K562 (cell line): ENCODE measurements at regions not wholly inside any gene's neighbourhood (a gene's known extent, or its start where the extent isn't known, plus 50 kb on each side); places are given as distances from the start of the nearest gene placed in this dataset.

Experiments
- CBFB ChIP-seq: sonication (generic); formaldehyde crosslinking; IDR thresholded peaks from 2 replicates; pipeline ENCODE4 v1.4.0; 2020; ENCODE audit warnings: mild to moderate bottlenecking, missing genetic modification reagents
- ESRRA ChIP-seq: fragments of 450-650 bp; IDR thresholded peaks from 2 replicates; pipeline ENCODE4 v1.6.1; 2014; ENCODE audit warnings: low read depth, mild to moderate bottlenecking, moderate library complexity, borderline replicate concordance
- MED1 ChIP-seq: sonication (generic); formaldehyde crosslinking; IDR thresholded peaks from 2 replicates; pipeline ENCODE4 v1.8.1; 2023; ENCODE audit warnings: missing genetic modification reagents, borderline replicate concordance
- MXI1 ChIP-seq: IDR thresholded peaks from 2 replicates; pipeline ENCODE4 v1.6.1; 2011; ENCODE audit warnings: low read depth, mild to moderate bottlenecking, improper control_type of control experiment, low read length
- POLR2A ChIP-seq: fragments of 450-650 bp; conservative IDR thresholded peaks from 2 replicates; pipeline ENCODE4 v1.6.1; 2016
- TAF1 ChIP-seq: IDR thresholded peaks from 2 replicates; pipeline ENCODE4 v1.6.1; 2011; ENCODE audit warnings: mild to moderate bottlenecking, low read length, moderate library complexity; ENCODE audit not compliant: insufficient read depth, control insufficient read depth, severe bottlenecking; ENCODE audit errors: extremely low read depth
- TCF7 ChIP-seq: sonication (generic); IDR thresholded peaks from 2 replicates; pipeline ENCODE4 v1.6.1; 2016; ENCODE audit warnings: antibody characterized with exemption, borderline replicate concordance
- TEAD4 ChIP-seq, 2 experiments: sonication (generic) in 1 of 2; formaldehyde crosslinking in 1 of 2; IDR thresholded peaks; 2 replicates each; pipeline versions ENCODE4 v1.6.1 to v1.8.0; 2012 to 2022; ENCODE audit warnings: borderline replicate concordance in 1 of 2, inconsistent platforms in 1 of 2, low read length in 1 of 2, mild to moderate bottlenecking in 1 of 2, missing genetic modification reagents in 1 of 2
- ZNF274 ChIP-seq: IDR thresholded peaks from 2 replicates; pipeline ENCODE4 v1.6.1; 2011; ENCODE audit warnings: low read depth, mild to moderate bottlenecking, low read length, moderate library complexity, borderline replicate concordance
- TF ChIP-seq, protein P1 (sequence below), 3 experiments: IDR thresholded peaks in 2 of 3; conservative IDR thresholded peaks in 1 of 3; 2 replicates each; pipeline ENCODE4 v1.5.1; 2011 to 2012; ENCODE audit warnings: low read length in 3 of 3, mild to moderate bottlenecking in 3 of 3, control low read depth in 2 of 3, improper control_type of control experiment in 1 of 3, inconsistent platforms in 1 of 3, low read depth in 1 of 3, mixed read lengths in 1 of 3, moderate library complexity in 1 of 3; ENCODE audit not compliant: insufficient read depth in 2 of 3
- TF ChIP-seq, protein P2 (sequence below): fragments of 450-650 bp; IDR thresholded peaks from 2 replicates; pipeline ENCODE4 v1.6.1; 2017; ENCODE audit warnings: antibody characterized with exemption

DNA sequence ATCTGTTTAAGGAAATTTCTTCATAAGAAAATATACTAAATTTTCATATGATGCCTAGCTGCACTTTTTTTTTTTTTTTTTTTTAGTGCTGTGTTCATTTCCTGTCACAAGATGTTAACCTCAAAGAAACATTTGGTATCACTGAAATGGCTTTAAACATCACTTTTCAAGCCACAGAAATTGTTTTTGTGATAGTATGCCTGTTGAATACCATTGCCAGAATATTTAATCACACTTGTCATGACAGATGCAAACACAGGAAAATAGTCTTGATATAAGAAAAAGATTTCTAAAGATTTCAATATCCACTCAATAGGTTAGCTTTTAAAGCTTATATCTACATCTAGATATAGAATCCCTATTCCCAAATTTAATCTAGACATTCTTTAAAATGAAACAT is 608.5 kb upstream of the AGTR1 start:
- TF ChIP-seq, protein P1, sequence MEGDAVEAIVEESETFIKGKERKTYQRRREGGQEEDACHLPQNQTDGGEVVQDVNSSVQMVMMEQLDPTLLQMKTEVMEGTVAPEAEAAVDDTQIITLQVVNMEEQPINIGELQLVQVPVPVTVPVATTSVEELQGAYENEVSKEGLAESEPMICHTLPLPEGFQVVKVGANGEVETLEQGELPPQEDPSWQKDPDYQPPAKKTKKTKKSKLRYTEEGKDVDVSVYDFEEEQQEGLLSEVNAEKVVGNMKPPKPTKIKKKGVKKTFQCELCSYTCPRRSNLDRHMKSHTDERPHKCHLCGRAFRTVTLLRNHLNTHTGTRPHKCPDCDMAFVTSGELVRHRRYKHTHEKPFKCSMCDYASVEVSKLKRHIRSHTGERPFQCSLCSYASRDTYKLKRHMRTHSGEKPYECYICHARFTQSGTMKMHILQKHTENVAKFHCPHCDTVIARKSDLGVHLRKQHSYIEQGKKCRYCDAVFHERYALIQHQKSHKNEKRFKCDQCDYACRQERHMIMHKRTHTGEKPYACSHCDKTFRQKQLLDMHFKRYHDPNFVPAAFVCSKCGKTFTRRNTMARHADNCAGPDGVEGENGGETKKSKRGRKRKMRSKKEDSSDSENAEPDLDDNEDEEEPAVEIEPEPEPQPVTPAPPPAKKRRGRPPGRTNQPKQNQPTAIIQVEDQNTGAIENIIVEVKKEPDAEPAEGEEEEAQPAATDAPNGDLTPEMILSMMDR (IDR thresholded peaks at IDR 0.05 in 2 of 3, conservative IDR thresholded peaks at IDR 0.05 in 1 of 3; ENCODE audit: insufficient read depth in 2 of 3, low read depth in 1 of 3, low read length in 3 of 3): no peak
- TF ChIP-seq TAF1 (no peak), ESRRA (no peak), MXI1 (no peak), TEAD4 (IDR thresholded peaks at IDR 0.05; ENCODE audit: low read length) (no peak), TEAD4 (CRISPR knock-in tag; IDR thresholded peaks at IDR 0.05; ENCODE audit: borderline replicate concordance) (no peak), ZNF274 (no peak), CBFB (CRISPR knock-in tag) (no peak), MED1 (CRISPR knock-in tag) (no peak), TCF7 (no peak), POLR2A (no peak)
- TF ChIP-seq, protein P2, sequence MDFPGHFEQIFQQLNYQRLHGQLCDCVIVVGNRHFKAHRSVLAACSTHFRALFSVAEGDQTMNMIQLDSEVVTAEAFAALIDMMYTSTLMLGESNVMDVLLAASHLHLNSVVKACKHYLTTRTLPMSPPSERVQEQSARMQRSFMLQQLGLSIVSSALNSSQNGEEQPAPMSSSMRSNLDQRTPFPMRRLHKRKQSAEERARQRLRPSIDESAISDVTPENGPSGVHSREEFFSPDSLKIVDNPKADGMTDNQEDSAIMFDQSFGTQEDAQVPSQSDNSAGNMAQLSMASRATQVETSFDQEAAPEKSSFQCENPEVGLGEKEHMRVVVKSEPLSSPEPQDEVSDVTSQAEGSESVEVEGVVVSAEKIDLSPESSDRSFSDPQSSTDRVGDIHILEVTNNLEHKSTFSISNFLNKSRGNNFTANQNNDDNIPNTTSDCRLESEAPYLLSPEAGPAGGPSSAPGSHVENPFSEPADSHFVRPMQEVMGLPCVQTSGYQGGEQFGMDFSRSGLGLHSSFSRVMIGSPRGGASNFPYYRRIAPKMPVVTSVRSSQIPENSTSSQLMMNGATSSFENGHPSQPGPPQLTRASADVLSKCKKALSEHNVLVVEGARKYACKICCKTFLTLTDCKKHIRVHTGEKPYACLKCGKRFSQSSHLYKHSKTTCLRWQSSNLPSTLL: no peak
